IgD-negative memory B cell (primary cell): ENCODE measurements at regions not wholly inside any gene's neighbourhood (a gene's known extent, or its start where the extent isn't known, plus 50 kb on each side); places are given as distances from the start of the nearest gene placed in this dataset.
"Not testable (repeated sequence)": the region's sequence is repeated elsewhere in the genome, so short reads cannot be mapped to it uniquely, and the experiment has no call there.

ENCODE experiments used
- H3K27ac Mint-ChIP-seq, 3 donors: one replicate each; pipeline ENCODE4 v1.8.0; 2020 to 2022; ENCODE audit warnings: mild to moderate bottlenecking in 3 of 3, mixed read lengths in 3 of 3, moderate library complexity in 1 of 3
- H3K27me3 Mint-ChIP-seq: one replicate; pipeline ENCODE4 v1.8.0; 2021; ENCODE audit warnings: mixed read lengths
- H3K36me3 Mint-ChIP-seq: one replicate; pipeline ENCODE4 v1.8.0; 2020; ENCODE audit warnings: mild to moderate bottlenecking, mixed read lengths
- H3K4me1 Mint-ChIP-seq, 3 donors: one replicate each; pipeline ENCODE4 v1.8.0; 2020 to 2022; ENCODE audit warnings: mixed read lengths in 3 of 3, mild to moderate bottlenecking in 1 of 3
- H3K4me3 Mint-ChIP-seq, 4 donors: one replicate each; pipeline ENCODE4 v1.8.0; 2020 to 2022; ENCODE audit warnings: mild to moderate bottlenecking in 4 of 4, mixed read lengths in 4 of 4, moderate library complexity in 3 of 4
- H3K9me3 Mint-ChIP-seq, 3 donors: one replicate each; pipeline ENCODE4 v1.8.0; 2020 to 2021; ENCODE audit warnings: mixed read lengths in 3 of 3, mild to moderate bottlenecking in 1 of 3

- Mint-ChIP-seq H3K4me1 (no peaks in the 10 kb centered on the region), H3K4me3 (no peak overlapping the region), H3K27me3 (peaks cover 1% of the 10 kb centered on the region), H3K27ac (no peak overlapping the region), H3K36me3 (no peaks in the 10 kb centered on the region), H3K9me3 (peaks cover 0 to 9% (median 0%) of the 10 kb centered on the region in 3 donors)
These were observed 121.2 kb upstream of the ANKRD30BL start for GRCh38 chr2:132282911-132283310.

GRCh38 chr2:132286289-132286911 is 124.6 kb upstream of the ANKRD30BL start:
- not testable (repeated sequence) for H3K4me1 Mint-ChIP-seq, H3K36me3 Mint-ChIP-seq, H3K27ac Mint-ChIP-seq, H3K4me3 Mint-ChIP-seq, H3K27me3 Mint-ChIP-seq, H3K9me3 Mint-ChIP-seq

GRCh38 chr2:132287910-132288309 is 126.2 kb upstream of the ANKRD30BL start:
- not testable (repeated sequence) for H3K9me3 Mint-ChIP-seq, H3K36me3 Mint-ChIP-seq, H3K4me3 Mint-ChIP-seq, H3K27ac Mint-ChIP-seq, H3K27me3 Mint-ChIP-seq, H3K4me1 Mint-ChIP-seq

- H3K27me3 Mint-ChIP-seq, result not testable (repeated sequence)
These were observed 127.4 kb upstream of the ANKRD30BL start for GRCh38 chr2:132289138-132289537.

GRCh38 chr2:132289812-132290211 is 126.8 kb upstream of the GPR39 start:
- H3K4me3 Mint-ChIP-seq, H3K27me3 Mint-ChIP-seq, H3K36me3 Mint-ChIP-seq, H3K27ac Mint-ChIP-seq, H3K4me1 Mint-ChIP-seq, H3K9me3 Mint-ChIP-seq: not testable (repeated sequence)

More at GRCh38 chr2:132289138-132289537, 127.4 kb upstream of the ANKRD30BL start:
- H3K4me1 Mint-ChIP-seq, H3K27ac Mint-ChIP-seq, H3K36me3 Mint-ChIP-seq, H3K9me3 Mint-ChIP-seq, H3K4me3 Mint-ChIP-seq: not testable (repeated sequence)

- H3K27ac Mint-ChIP-seq, H3K27me3 Mint-ChIP-seq, H3K4me1 Mint-ChIP-seq, H3K9me3 Mint-ChIP-seq, H3K36me3 Mint-ChIP-seq: not testable (repeated sequence)
- H3K4me3 Mint-ChIP-seq, result peak overlapping the region in 3 of 4 donors; percentile 17 to 75 (median 44)
These were observed 115.8 kb upstream of the GPR39 start for GRCh38 chr2:132300592-132301378.

GRCh38 chr2:132304661-132305380 is 111.8 kb upstream of the GPR39 start:
- H3K9me3 Mint-ChIP-seq, H3K27ac Mint-ChIP-seq, H3K4me3 Mint-ChIP-seq, H3K36me3 Mint-ChIP-seq, H3K4me1 Mint-ChIP-seq, H3K27me3 Mint-ChIP-seq: not testable (repeated sequence)

GRCh38 chr2:132307613-132308198 is 108.9 kb upstream of the GPR39 start:
- not testable (repeated sequence) for H3K27me3 Mint-ChIP-seq, H3K36me3 Mint-ChIP-seq, H3K4me3 Mint-ChIP-seq

GRCh38 chr2:132309203-132309602 is 107.4 kb upstream of the GPR39 start:
- H3K4me3 Mint-ChIP-seq, H3K4me1 Mint-ChIP-seq, H3K36me3 Mint-ChIP-seq, H3K27me3 Mint-ChIP-seq, H3K9me3 Mint-ChIP-seq, H3K27ac Mint-ChIP-seq: not testable (repeated sequence)

More at GRCh38 chr2:132307613-132308198, 108.9 kb upstream of the GPR39 start:
- H3K27ac Mint-ChIP-seq, H3K4me1 Mint-ChIP-seq, H3K9me3 Mint-ChIP-seq: not testable (repeated sequence)

- not testable (repeated sequence) for H3K27ac Mint-ChIP-seq, H3K27me3 Mint-ChIP-seq, H3K4me1 Mint-ChIP-seq, H3K36me3 Mint-ChIP-seq, H3K4me3 Mint-ChIP-seq, H3K9me3 Mint-ChIP-seq
These were observed 101.1 kb upstream of the GPR39 start for GRCh38 chr2:132315546-132315945.

GRCh38 chr2:132317026-132317680 is 99.5 kb upstream of the GPR39 start:
- H3K27ac Mint-ChIP-seq, H3K4me3 Mint-ChIP-seq, H3K36me3 Mint-ChIP-seq, H3K27me3 Mint-ChIP-seq, H3K9me3 Mint-ChIP-seq, H3K4me1 Mint-ChIP-seq: not testable (repeated sequence)

- H3K4me1 Mint-ChIP-seq, H3K4me3 Mint-ChIP-seq, H3K27ac Mint-ChIP-seq, H3K9me3 Mint-ChIP-seq, H3K36me3 Mint-ChIP-seq, H3K27me3 Mint-ChIP-seq: not testable (repeated sequence)
These were observed 98.1 kb upstream of the GPR39 start for GRCh38 chr2:132318481-132318880.

GRCh38 chr2:132324005-132324404 is 92.6 kb upstream of the GPR39 start:
- H3K9me3 Mint-ChIP-seq, H3K27me3 Mint-ChIP-seq, H3K4me1 Mint-ChIP-seq: not testable (repeated sequence)

GRCh38 chr2:132332345-132333033 is 84.1 kb upstream of the GPR39 start:
- not testable (repeated sequence) for H3K27me3 Mint-ChIP-seq, H3K4me3 Mint-ChIP-seq, H3K36me3 Mint-ChIP-seq, H3K27ac Mint-ChIP-seq, H3K9me3 Mint-ChIP-seq, H3K4me1 Mint-ChIP-seq

More at GRCh38 chr2:132324005-132324404, 92.6 kb upstream of the GPR39 start:
- not testable (repeated sequence) for H3K4me3 Mint-ChIP-seq, H3K27ac Mint-ChIP-seq, H3K36me3 Mint-ChIP-seq

- not testable (repeated sequence) for H3K9me3 Mint-ChIP-seq, H3K36me3 Mint-ChIP-seq, H3K4me3 Mint-ChIP-seq, H3K4me1 Mint-ChIP-seq, H3K27me3 Mint-ChIP-seq, H3K27ac Mint-ChIP-seq
These were observed 79.5 kb upstream of the GPR39 start for GRCh38 chr2:132337135-132337534.
